Stimulated activated CD8-positive, alpha-beta memory T cell treated with anti-CD3 and anti-CD28 coated beads, Interleukin-2, amount 100 ng/mL, for 48 hours (primary cell): ENCODE measurements at regions not wholly inside any gene's neighbourhood (a gene's known extent, or its start where the extent isn't known, plus 50 kb on each side); places are given as distances from the start of the nearest gene placed in this dataset.

Experiments
- DNase-seq, 2 donors: peaks; one replicate each; pipeline ENCODE4 v3.0.0-alpha.2; 2020; ENCODE audit warnings: low read depth in 2 of 2

DNA sequence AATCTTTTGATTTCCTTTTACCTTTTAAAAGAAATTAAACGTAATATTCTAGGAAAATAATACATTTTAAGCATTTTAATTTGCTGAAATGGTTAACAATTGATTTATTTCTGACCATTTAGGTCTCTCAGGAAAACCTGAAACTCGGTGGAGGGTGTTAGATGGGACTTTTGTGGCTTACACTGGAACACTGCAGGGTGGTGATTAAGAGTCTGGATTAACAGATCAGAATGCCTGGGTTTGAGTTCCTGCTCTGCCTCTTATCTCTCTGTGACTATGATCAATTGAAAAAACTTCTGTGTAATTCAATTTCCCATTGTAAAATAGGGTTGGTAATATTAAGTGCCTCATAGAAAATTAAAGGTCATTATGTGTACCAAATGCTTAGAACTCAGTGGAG, 168.7 kb downstream of the UBE2E3 start:
- DNase-seq, result no peak

DNA sequence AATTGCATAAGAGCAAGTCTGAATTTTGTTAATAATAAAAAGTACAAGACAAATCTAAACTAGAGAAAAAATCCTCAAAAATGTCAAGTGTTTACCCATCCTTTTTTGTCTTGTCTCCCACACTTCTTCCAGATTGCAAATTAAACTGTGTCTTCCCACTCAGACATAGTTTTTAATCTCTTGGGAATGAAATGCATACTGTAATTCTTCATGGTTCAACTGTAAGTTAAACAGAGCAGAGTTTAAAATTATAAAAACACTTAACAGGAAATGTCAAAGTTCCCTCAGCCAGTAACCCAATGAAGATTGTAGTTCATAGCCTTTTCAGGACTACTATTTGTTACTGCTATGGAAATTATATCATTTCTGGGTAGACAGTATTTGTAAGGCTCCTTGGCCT, 171.8 kb downstream of the UBE2E3 start:
- no peak for DNase-seq

DNA sequence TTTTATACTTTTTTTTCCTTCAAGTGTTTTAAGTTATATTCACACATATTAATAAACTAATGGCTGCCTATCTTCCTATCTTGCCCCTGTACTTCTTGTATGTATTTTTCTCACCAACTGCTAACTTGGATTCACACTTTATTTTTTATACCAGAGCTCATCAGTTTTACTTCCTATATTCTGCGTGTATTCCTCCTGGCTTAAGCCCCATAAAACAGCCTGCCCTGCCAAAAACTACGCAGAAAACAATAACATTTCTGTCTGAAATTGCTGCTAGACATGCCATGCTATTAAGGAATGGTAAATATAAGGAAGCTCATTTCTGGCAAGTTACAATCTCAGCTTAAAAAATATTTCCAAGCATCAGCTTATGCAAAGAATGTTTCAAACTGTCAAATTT, 172.3 kb downstream of the UBE2E3 start:
- no peak for DNase-seq

DNA sequence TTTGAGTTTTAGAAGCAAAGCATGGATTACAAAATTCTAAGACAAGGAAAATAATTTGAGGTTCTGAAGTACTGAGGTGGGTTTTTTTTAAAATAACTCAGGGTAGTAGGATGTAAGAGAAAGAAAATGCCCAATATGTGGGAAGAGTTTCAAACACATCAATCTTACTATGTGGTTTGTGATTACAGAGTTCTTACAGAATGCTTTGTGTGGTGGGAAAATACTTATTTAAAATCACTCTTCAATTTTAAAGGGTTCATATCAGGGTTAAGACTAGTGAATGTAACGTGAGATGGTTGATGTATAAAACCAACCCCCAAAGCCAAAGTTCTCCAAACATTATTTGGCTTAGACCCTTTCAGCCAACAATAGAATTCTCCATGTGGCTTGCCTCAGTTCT, 173.5 kb downstream of the UBE2E3 start:
- no peak for DNase-seq

DNA sequence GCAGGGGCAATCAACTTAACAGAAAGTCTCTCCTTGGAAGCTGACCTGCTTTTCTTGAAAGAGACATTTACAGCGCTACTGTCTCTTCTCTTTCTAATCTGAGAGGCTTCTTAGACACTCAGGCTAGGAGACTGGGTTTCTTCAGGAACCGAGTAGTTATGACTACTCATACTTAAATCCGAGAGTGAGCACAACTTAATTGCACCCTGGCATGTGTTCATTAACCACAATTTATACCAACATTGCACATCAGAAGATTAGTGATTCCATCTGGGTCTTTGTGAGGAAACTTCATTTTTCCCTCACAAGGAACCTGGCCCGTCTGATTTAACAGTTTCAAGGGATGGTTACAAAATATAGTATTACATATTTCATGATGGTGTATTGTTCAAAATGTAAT, 176.9 kb downstream of the UBE2E3 start:
- DNase-seq, result no peak

DNA sequence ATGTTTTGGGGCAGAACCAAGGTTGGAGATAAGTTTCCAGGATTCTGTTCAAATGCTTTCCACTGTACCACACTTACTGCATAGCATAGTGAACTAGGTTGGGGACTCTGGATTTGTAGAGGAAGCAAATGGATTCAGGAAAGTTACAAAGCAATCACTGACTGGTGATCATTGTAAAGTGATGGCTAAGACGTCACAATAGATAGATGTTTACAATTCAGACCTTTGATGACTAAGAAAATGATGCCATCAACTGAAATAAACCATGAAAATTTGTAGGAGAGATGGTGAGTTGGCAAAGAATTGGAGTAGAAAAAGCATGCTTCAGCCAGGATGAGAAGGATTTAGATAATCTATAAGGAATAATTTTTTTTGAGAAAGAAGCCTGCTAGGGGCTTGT, 178.0 kb downstream of the UBE2E3 start:
- DNase-seq, result no peak

DNA sequence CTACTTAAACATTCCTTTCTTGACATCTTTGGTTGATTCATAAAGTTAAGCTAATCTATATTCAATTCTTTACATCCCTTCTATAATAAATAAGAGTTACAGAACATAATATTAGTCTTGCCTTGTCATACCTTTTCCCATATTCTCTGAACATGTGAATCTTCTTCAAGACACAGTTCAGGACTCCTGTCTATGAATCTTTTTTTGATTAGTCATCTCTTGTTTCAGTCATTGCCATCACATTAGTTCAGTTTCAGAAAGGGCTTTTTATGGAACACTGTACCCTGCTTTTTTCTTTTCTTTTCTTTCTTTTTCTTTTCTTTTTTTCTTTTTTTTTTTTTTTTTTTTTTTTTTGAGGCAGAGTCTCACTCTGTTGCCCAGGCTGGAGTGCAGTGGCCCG, 181.2 kb downstream of the UBE2E3 start:
- DNase-seq, result no peak

DNA sequence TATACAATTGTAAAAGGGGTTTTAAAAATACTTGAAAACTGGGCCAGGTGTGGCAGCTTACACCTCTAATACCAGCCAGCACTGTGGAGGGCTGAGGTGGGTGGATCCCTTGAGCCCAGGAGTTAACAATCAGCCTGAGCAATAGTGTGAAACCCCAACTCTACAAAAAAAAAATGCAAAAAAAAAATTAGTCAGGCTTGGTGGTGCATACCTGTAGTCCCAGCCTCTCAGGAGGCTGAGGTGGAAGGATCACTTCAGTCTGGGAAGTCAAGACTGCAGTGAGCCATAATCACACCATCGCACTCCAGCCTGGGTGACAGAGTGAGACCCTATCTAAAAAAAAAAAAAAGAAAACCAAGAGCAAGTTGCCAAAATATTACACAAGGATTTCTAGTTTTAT, 182.7 kb downstream of the UBE2E3 start:
- DNase-seq, result no peak

DNA sequence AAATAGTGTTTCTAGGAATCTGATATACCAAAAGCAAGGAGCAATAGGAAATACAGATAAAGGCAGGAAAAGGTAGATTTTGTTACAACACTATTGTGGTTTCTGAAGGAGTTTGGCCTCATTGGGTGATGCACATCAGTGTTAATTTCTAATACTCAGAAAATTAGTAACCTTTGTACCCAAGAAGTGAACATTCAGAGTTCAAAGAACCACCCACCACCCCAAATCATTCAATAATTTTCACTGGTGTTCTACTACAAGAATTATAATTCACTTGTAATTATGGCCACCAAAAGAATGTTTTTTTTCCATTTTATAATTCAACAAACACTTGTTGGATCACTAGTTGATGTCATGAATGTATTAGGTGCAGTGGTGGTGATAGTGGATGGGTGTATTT, 183.3 kb downstream of the UBE2E3 start:
- no peak for DNase-seq

DNA sequence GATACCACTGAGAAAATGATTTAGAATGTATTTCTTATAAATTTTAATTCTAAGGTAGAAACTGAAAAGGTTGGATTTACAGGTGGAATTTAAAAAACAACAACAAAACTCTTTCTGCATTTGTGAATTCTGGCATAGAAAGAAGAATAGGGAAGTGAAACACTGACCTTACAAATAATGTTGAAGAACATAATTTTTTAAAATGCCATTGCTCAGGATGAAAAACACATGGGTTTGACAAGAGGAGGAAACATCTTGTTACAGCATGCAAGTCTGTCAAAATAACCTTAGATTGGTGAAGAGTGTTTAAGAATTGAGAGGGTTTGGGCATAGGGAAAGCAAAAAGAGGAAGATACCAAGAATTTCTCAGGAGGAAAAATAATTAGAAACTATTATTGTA, 184.3 kb downstream of the UBE2E3 start:
- no peak for DNase-seq

DNA sequence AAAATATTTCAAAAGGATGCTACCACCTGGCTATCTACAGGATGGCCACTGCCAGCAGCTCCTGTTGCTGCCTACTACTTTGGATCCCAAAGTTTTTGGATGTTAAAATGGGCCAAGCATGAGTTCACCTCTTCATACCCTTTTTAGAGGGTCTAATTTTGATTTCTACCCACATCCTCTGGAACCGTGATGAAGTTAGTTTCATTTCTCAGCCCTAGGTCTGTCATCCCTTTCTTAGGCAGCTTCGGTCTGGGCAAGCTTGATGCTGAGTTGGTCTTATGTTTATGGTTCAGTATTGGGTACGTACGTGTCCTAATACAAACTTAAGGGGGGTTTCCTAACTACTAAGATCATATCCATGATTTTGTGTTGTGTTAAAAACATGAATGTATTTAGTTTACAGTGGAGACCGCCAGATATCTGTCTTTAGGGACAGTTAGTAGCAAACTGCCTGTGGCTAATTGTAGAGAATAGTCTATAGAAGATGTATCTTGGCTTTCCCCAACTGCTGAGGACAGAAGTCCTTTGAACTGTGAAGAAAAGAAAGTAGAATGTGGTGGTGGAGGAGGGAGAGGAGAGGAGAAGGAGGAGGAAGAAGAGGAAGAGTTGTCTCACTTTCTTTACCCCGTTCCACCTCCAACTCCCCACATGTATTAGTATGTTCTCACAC, 184.9 kb downstream of the UBE2E3 start:
- DNase-seq, result no peak

DNA sequence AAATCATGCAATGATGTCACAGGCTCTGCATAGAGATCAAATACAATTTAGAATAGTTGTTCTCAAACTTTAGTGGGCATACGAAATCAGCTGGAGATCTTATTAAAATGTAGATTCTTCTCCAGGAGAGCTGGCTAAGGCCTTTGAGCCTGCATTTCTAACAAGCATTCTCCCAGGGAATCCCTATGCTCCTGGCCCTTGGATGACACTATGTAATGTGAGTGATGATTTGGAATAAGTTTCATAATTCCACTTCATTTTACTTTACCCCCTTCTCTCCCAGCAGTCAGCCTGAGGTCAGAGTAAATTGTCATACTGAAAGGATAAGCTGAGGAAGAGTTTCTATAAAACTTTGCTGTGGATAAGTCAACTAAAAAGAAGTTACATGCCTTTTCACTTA, 189.1 kb downstream of the UBE2E3 start:
- DNase-seq, result no peak

DNA sequence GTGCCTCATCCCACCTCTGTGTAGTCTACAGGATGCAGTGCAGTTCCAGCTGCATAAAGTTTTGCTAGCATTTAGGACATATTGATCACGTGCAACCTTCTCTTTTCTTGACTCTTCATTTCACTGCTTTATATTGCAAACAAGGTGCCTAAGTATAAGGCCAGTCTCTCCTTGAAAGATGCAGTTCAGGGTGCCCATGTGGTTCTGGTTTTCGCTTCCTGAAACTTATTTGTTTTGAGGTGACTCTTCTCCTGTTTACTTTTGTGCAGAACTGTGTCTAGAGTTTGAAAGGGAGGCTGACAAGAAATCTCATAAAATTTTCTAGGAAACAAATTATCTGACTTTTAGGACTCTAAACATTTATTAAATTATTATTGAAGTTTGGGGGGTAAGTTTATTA, 189.9 kb downstream of the UBE2E3 start:
- DNase-seq, result no peak

DNA sequence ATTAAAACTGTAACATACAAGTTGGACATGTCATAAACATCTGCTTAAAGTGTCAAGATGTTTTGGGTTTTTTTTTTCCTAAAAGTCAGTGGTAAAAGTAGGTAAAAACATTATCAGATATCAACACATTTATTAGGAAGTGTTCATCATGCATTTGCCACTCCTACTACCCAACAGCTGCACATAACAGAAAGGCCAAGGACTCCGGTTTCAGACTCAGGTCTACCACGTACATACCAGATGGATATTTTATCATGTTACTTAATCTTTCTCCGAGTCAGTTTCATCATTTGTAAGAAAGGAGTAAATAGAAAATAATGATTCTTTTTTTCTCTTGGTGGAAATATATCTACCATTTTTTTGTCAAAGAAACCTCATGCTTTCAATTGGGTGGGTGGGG, 192.3 kb downstream of the UBE2E3 start:
- DNase-seq, result no peak

DNA sequence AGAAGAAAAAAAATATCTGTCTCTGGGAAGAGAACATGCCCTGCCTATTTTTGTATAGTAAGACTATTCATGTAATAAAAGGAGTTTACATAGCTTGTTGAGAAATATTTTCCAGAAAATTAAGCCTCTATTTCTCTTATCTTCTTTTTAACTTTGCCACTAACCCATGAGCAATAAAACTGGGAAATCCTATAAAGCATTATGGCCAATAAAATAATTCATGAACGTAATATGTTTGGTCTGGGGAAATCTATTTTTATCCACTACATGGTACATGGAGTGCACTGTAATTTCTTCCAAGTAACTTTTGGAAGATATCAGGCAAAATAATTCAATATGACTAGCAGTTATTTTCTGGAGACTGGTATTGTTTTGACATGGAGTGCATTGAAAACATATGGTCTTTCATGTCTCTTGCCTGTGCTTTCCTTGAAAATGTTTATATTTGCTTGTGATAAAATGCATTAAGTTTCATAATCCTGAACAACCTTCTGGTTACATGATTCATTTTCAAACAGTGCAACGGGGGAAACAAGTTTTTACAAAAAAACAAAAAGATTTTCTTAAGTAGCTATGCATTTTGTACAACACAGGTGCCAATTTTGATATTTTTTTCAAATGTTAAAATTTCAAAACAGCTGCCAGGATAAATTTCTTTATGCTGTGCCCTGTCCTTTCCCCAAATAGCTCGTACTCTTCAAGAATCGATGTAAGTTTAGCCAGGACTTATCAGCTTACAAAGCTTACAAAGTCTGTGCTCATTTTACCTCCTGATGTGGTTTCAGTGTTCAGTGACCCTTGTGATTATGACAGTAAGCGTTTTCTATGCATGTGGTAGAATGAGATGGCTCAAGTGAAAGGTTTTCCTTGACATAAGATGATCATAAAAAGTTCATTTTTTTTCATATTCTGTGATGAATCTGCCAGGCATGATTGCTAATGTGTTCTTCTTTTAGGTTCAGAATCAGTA, 194.5 kb downstream of the UBE2E3 start:
- DNase-seq, result no peak

DNA sequence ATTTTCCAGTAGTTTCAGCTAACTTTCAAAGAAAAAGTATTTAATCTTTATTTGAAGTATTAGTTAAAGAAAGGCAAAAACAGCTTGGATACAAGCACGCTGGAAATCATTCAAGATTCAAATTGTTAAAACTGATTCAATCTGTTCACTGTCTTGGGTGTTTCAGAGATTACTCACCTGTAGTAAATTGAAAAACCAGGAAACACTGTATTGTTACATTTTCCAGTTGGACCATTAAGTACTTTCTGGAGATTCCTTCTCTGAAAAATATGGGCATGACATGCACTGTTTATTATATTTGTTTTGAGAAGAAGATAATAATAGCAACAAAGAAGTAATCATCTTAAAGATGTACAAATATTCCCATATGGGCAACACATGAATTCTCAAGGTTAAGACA, 196.1 kb downstream of the UBE2E3 start:
- no peak for DNase-seq

DNA sequence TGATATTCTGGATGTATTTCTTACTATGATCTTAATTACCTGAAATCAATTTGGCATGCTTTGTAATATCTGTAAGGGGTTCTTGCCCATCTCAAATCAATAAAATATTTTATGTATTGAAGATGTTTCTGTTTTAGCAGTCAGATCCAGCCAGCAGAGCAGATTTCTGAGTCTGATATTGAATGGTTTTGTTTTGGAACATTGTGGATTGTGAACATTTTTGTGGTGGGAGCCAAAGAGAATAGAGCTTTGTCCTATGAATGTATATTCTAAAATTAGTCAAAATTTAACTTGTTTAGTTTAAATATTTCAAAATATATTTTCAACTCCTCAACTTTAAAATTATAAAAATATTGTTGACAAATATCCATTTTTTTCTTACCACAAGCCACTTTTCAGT, 197.0 kb downstream of the UBE2E3 start:
- DNase-seq, result no peak

DNA sequence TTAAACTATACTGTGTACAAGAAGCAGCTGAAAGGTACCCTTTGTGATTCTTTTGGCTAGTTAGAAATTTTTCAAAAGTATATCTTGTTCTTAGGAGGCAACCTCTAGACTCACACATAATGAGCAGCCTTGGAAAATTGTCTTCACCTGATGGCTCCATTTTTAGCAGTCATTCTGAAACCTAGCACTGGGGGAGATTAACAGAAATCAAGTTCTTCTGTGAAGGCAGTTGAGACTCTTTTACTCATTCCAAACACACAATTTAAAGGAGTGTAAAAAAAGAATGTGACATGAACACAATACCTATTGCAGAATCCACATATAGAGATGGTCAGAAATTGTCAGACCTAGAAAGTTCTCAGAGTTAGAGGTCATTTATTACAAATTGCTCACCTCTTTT, 197.7 kb downstream of the UBE2E3 start:
- no peak for DNase-seq

DNA sequence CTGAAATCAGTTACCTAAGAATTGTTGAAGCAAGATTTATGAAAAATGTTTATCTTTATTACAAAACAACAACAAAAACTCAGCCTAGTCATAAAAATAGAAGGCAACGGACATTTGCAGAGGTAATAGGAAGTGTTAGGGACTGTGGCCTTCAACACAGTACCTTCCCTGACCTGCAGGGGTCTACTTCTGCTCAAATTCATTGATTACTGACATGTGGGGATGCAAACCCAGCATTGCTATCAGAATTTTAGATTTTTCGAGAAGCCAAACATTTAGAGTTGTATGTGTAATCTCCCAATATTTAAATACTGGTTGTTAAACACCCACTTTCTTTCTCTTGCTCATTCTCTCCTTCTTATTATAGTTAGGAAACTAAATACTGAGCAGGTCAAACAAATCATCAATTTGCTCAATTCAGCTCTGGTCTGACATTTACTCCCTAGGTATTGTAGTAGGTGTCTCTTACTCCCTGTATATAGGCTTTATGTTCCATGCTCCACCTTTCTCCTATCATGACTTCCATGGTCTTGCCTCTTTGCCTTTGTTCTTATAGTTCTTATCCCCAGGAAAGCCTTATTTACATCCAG, 198.5 kb downstream of the UBE2E3 start:
- no peak for DNase-seq

DNA sequence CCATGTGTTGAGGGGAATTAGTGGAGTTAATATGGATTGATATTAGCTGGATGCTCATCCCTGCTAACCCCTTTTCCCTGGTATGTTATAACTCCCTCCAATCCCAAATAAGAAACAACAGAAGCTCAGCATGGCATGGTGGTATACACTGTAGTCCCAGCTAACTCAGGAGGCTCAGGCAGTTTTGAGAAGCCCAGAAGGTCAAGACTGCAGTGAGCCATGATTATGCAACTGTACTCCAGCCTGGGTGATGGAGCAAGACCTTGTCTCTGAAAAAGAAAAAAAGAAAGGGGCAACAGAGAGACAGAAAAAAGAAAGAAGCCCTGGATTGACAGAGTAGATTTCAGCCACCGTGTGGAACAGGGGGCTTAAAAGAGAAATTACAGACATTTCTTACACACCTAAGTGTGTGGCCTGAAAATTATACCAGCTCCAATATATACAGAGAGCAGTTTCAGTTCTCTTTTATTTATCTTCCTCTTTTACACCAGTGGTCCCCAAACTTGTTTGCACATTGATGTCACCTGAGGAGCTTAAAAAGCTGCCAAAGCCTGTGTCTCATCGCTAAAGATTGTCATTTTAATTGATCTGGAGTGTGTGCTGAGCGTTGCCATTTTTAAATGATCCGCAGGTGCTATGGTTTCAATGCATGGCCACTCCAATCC, 203.6 kb downstream of the UBE2E3 start:
- DNase-seq, result no peak

DNA sequence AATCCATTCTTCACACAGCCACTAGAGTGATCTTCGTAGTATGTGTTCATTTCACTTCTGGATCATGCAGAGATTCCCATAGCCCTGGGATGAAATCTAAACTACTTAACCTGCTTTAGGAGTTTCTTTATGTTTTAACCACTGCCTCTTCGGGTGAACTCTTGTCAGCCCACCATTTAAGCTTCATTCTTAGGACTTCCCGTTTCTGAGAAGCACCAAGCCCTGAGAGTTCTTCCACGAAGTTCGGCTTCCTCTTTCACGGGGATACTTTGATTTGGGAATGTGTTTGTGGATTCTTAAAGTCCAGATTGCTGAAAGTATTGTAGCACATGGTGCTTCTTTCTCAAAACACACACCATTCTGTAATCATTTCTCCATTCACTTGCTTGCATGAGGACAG, 205.0 kb downstream of the UBE2E3 start:
- DNase-seq, result no peak

DNA sequence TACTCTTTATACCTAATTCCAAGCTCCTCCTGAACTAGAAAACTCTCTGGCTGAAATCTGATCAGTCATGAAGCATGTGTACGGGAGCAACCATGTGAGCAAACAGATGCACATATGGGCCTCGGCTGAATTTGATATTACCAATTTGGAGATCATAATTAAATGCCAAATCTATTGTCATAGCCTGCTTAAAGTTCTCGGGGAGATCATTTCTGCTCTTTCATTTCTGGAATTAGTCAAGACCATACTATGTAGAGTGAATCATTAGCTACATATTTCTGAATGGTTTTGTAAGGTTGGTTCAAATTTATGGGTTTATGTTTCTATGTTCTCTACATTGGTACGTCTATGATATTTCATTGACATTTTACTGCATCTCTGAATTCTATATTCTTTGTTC, 205.5 kb downstream of the UBE2E3 start:
- no peak for DNase-seq
